A673 (cell line): ENCODE measurements at regions not wholly inside any gene's neighbourhood (a gene's known extent, or its start where the extent isn't known, plus 50 kb on each side); places are given as distances from the start of the nearest gene placed in this dataset.

Source experiments
- BruUV-seq: library from RNA; stranded (reverse); fragments of 400-500 nt; replicated peaks from 2 replicates; lab custom pipeline; 2021; lab: Mats Ljungman, UMichigan
- CTCF ChIA-PET: fragments of 300-600 bp; sonication (Branson Sonifier 250); formaldehyde crosslinking; loops from one replicate; lab custom pipeline; 2022; ENCODE audit warnings: antibody characterized with exemption; lab: Charles Lee
- POLR2A ChIA-PET: fragments of 300-600 bp; sonication (Branson Sonifier 250); formaldehyde crosslinking; loops from one replicate; lab custom pipeline; 2022; ENCODE audit warnings: antibody characterized with exemption; ENCODE audit not compliant: low non-redundant PET; lab: Charles Lee
- DNase-seq: peaks from one replicate; pipeline ENCODE4 v3.0.0-alpha.2; 2015; ENCODE audit warnings: low spot score
- H3K27ac ChIP-seq: fragments of 200-600 bp; sonication (generic); 2 replicates; pipeline ENCODE4 v1.5.1; 2016; ENCODE audit warnings: mixed run types, low read depth, mild to moderate bottlenecking, mixed read lengths, antibody characterized with exemption, low read length; ENCODE audit not compliant: poor library complexity, severe bottlenecking
- H3K27me3 ChIP-seq: fragments of 200-600 bp; sonication (generic); replicated peaks from 2 replicates; pipeline ENCODE4 v1.6.1; 2017; ENCODE audit warnings: mixed run types, low read depth, mild to moderate bottlenecking, mixed read lengths, antibody characterized with exemption, low read length; ENCODE audit not compliant: insufficient read depth, poor library complexity
- H3K36me3 ChIP-seq: fragments of 200-600 bp; sonication (generic); 2 replicates; pipeline ENCODE4 v1.6.1; 2016; ENCODE audit warnings: mixed run types, mild to moderate bottlenecking, mixed read lengths, antibody characterized with exemption, low read length; ENCODE audit not compliant: insufficient read depth, poor library complexity, severe bottlenecking
- H3K4me1 ChIP-seq: fragments of 200-600 bp; sonication (generic); 2 replicates; pipeline ENCODE4 v1.6.1; 2017; ENCODE audit warnings: mixed run types, mild to moderate bottlenecking, mixed read lengths, antibody characterized with exemption, low read length; ENCODE audit not compliant: insufficient read depth, poor library complexity, severe bottlenecking
- H3K4me3 ChIP-seq: fragments of 200-600 bp; sonication (generic); 2 replicates; pipeline ENCODE4 v1.5.1; 2016; ENCODE audit warnings: low read depth, mixed run types, mild to moderate bottlenecking, mixed read lengths, low read length; ENCODE audit not compliant: poor library complexity, severe bottlenecking
- H3K9me3 ChIP-seq: fragments of 200-600 bp; sonication (generic); 2 replicates; pipeline ENCODE4 v1.6.1; 2016; ENCODE audit warnings: mixed run types, low read depth, mild to moderate bottlenecking, mixed read lengths, antibody characterized with exemption, low read length; ENCODE audit not compliant: poor library complexity, severe bottlenecking
- CTCF ChIP-seq: fragments of 300-800, 200-600 bp; sonication (generic); conservative IDR thresholded peaks from 2 replicates; pipeline ENCODE4 v1.5.1; 2017; ENCODE audit warnings: low read depth, mild to moderate bottlenecking, antibody characterized with exemption, low read length, moderate library complexity, mixed read lengths
- EZH2 ChIP-seq: fragments of 200-600 bp; sonication (generic); IDR thresholded peaks from 2 replicates; pipeline ENCODE4 v1.6.1; 2017; ENCODE audit warnings: borderline replicate concordance, low read depth, mild to moderate bottlenecking, mixed read lengths, antibody characterized with exemption, low read length; ENCODE audit not compliant: poor library complexity, severe bottlenecking
- intact Hi-C: fragments of 100-400 bp; cut with micrococcal nuclease; formaldehyde crosslinking; loops from one replicate; pipeline ENCODE4 v1.10.0; 2022; ENCODE audit not compliant: unreplicated experiment

GRCh38 chr12:87169010-87169409 is 860.2 kb downstream of the C12orf50 start:
- BruUV-seq: no TSS peak
- CTCF ChIA-PET: no interaction called here
- no peaks in the 10 kb centered on the region for H3K4me1 ChIP-seq

GRCh38 chr12:87165733-87166375 is 863.3 kb downstream of the C12orf50 start:
- BruUV-seq: no TSS peak
- ChIA-PET CTCF (no interaction called here), POLR2A (no interaction called here)

More at GRCh38 chr12:87169010-87169409, 860.2 kb downstream of the C12orf50 start:
- intact Hi-C loops: no loop called here
- POLR2A ChIA-PET: no interaction called here
- no peak overlapping the region for H3K27ac ChIP-seq
- TF ChIP-seq EZH2 (no peak), CTCF (no peak)
- H3K9me3 ChIP-seq: peaks cover 13% of the 10 kb centered on the region
- no peak overlapping the region for H3K4me3 ChIP-seq
- no peak for DNase-seq
- no peaks in the 10 kb centered on the region for H3K27me3 ChIP-seq
- no peaks in the 10 kb centered on the region for H3K36me3 ChIP-seq

GRCh38 chr12:87163122-87163521 is 866.1 kb downstream of the C12orf50 start:
- POLR2A ChIA-PET: no interaction called here
- TF ChIP-seq EZH2 (no peak), CTCF (no peak)
- intact Hi-C loops: no loop called here

More at GRCh38 chr12:87165733-87166375, 863.3 kb downstream of the C12orf50 start:
- peaks cover 13% of the 10 kb centered on the region for H3K9me3 ChIP-seq
- H3K36me3 ChIP-seq: no peaks in the 10 kb centered on the region
- intact Hi-C loops: no loop called here
- H3K4me1 ChIP-seq: no peaks in the 10 kb centered on the region
- no peak overlapping the region for H3K4me3 ChIP-seq
- H3K27ac ChIP-seq: no peak overlapping the region
- no peak for TF ChIP-seq CTCF
- no peak for TF ChIP-seq EZH2
- H3K27me3 ChIP-seq: no peaks in the 10 kb centered on the region
- no peak for DNase-seq

More at GRCh38 chr12:87163122-87163521, 866.1 kb downstream of the C12orf50 start:
- no peak for DNase-seq
- Histone ChIP-seq H3K27ac (no peak overlapping the region), H3K9me3 (peaks cover 13% of the 10 kb centered on the region), H3K27me3 (no peaks in the 10 kb centered on the region), H3K4me1 (no peaks in the 10 kb centered on the region), H3K4me3 (no peak overlapping the region), H3K36me3 (no peaks in the 10 kb centered on the region)
- BruUV-seq: no TSS peak
- CTCF ChIA-PET: no interaction called here
